ENCODE measurements at regions not wholly inside any gene's neighbourhood (a gene's known extent, or its start where the extent isn't known, plus 50 kb on each side); places are given as distances from the start of the nearest gene placed in this dataset.

DNA sequence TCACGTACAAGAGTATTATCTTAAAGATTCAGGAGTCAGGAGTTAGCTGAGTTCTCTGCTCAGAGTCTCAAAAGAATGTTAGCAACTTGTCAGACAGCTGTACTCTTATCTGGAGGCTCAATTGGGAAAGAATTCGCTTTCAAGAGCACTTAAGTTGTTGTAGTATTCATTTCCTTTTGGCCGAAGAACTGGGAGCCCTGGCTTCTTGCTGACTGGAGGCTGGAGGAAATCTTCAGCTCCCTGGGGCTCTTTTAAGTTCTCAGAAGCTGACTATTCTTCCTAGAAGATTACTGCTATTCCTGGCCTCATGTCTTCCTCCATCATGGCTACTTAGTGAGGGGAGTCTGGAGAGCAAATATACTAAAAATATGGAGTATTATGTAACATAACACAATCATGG is 587.2 kb downstream of the EPHA5 start:
- TF ChIP-seq, protein P1, sequence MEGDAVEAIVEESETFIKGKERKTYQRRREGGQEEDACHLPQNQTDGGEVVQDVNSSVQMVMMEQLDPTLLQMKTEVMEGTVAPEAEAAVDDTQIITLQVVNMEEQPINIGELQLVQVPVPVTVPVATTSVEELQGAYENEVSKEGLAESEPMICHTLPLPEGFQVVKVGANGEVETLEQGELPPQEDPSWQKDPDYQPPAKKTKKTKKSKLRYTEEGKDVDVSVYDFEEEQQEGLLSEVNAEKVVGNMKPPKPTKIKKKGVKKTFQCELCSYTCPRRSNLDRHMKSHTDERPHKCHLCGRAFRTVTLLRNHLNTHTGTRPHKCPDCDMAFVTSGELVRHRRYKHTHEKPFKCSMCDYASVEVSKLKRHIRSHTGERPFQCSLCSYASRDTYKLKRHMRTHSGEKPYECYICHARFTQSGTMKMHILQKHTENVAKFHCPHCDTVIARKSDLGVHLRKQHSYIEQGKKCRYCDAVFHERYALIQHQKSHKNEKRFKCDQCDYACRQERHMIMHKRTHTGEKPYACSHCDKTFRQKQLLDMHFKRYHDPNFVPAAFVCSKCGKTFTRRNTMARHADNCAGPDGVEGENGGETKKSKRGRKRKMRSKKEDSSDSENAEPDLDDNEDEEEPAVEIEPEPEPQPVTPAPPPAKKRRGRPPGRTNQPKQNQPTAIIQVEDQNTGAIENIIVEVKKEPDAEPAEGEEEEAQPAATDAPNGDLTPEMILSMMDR (IDR thresholded peaks at IDR 0.05; ENCODE audit: insufficient read depth, low read length) = no peak
- no peak for TF ChIP-seq POLR2AphosphoS5 (IDR thresholded peaks at IDR 0.05; ENCODE audit: low read depth)
- TF ChIP-seq, protein P2, sequence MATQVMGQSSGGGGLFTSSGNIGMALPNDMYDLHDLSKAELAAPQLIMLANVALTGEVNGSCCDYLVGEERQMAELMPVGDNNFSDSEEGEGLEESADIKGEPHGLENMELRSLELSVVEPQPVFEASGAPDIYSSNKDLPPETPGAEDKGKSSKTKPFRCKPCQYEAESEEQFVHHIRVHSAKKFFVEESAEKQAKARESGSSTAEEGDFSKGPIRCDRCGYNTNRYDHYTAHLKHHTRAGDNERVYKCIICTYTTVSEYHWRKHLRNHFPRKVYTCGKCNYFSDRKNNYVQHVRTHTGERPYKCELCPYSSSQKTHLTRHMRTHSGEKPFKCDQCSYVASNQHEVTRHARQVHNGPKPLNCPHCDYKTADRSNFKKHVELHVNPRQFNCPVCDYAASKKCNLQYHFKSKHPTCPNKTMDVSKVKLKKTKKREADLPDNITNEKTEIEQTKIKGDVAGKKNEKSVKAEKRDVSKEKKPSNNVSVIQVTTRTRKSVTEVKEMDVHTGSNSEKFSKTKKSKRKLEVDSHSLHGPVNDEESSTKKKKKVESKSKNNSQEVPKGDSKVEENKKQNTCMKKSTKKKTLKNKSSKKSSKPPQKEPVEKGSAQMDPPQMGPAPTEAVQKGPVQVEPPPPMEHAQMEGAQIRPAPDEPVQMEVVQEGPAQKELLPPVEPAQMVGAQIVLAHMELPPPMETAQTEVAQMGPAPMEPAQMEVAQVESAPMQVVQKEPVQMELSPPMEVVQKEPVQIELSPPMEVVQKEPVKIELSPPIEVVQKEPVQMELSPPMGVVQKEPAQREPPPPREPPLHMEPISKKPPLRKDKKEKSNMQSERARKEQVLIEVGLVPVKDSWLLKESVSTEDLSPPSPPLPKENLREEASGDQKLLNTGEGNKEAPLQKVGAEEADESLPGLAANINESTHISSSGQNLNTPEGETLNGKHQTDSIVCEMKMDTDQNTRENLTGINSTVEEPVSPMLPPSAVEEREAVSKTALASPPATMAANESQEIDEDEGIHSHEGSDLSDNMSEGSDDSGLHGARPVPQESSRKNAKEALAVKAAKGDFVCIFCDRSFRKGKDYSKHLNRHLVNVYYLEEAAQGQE (IDR thresholded peaks at IDR 0.05; ENCODE audit: insufficient replicate concordance, low read depth) = no peak
- no peak for TF ChIP-seq SPI1 (IDR thresholded peaks at IDR 0.05; ENCODE audit: borderline replicate concordance, low read depth)
- TF ChIP-seq GABPA (IDR thresholded peaks at IDR 0.05; ENCODE audit: low read depth) = no peak
